ENCODE measurements at regions not wholly inside any gene's neighbourhood (a gene's known extent, or its start where the extent isn't known, plus 50 kb on each side); places are given as distances from the start of the nearest gene placed in this dataset.

- DNase-seq (ENCODE audit: low spot score) = no peak
Measured at GRCh38 chr11:113634940-113635575, 71.0 kb downstream of the TMPRSS5 start.

DNA sequence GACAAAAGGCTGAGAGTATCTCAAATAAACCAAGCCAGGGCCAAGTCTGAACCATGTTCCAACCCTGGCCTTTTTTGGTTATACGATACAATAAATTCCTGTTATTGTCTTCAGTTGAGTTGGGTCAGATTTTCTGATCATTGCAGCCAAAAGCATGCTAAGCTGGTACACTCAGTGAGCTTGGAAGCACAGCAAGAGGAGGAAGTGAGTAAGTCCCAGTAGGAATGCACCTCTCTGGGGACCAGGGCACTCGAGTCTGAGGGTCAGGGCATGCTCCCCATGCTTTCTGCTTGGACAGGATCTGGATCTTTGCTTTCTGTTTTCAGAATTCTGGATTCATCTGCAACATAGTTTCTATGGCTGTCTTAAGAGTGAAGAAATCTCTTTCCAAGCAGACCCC is 73.1 kb downstream of the TMPRSS5 start:
- DNase-seq (ENCODE audit: low spot score) = no peak

- DNase-seq (ENCODE audit: low spot score) = no peak
Measured at GRCh38 chr11:113629562-113629961, 76.5 kb downstream of the TMPRSS5 start.

- no peak for DNase-seq (ENCODE audit: low spot score)
Measured at GRCh38 chr11:113628912-113629311, 77.2 kb downstream of the TMPRSS5 start.

- no peak for DNase-seq (ENCODE audit: low spot score)
Measured at GRCh38 chr11:113627946-113628345, 78.2 kb downstream of the TMPRSS5 start.

DNA sequence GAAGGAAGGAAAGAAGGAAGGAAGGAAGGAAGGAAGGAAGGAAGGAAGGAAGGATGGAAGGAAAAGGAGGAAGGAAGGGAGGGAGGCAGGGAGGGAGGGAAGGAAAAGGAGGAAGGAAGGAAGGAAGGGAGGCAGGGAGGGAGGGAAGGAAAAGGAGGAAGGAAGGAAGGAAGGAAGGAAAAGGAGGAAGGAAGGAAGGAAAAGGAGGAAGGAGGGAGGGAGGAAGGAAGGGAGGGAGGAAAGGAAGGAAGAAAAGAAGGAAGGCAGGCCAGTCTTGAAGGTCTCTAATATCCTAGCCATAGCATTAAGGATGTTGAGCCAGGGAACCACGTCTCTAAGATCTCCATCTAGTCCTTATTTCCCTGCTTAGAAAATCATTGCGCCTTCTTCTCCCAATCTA is 78.8 kb downstream of the TMPRSS5 start:
- DNase-seq (ENCODE audit: low spot score) = no peak

DNA sequence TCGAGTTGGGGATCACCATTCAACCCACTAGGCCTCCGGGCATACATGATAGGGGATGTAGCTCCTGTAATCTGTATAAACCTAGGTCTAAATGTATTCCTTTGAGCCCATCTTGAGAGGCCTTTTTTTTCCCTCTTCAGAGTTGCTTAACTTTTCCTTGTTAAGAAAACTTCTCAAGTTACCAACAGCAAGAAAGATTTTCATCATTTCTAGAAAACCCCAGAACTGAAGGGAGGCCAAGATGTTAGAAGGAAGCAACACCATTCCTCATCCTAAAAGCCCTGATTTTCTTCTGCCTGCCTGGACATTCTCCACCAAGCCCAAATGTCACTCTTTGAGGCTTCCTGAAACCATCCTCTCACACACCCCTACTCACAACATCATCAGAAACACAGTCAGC is 79.4 kb downstream of the TMPRSS5 start:
- no peak for DNase-seq (ENCODE audit: low spot score)

- DNase-seq (ENCODE audit: low spot score) = no peak
Measured at GRCh38 chr11:113623114-113623513, 83.0 kb downstream of the TMPRSS5 start.

DNA sequence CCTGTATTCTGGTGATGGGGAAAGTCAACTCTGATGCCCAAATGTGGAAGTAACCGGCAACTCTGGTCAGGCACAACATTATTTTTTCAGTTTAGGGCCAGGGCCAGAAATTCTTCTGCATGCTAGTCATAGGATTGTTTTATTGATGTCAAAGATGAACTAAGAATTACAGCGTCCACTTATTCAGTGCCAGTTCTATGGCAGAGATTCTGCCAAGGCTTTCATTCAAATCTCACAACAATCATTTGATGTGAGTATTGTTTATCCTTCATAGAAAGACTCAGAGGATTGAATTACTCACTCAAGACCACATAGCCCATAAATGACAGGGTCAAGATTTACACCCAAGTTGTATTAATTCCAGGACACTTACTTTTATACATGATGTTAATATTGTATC is 87.7 kb downstream of the TMPRSS5 start:
- DNase-seq (ENCODE audit: low spot score) = no peak

DNA sequence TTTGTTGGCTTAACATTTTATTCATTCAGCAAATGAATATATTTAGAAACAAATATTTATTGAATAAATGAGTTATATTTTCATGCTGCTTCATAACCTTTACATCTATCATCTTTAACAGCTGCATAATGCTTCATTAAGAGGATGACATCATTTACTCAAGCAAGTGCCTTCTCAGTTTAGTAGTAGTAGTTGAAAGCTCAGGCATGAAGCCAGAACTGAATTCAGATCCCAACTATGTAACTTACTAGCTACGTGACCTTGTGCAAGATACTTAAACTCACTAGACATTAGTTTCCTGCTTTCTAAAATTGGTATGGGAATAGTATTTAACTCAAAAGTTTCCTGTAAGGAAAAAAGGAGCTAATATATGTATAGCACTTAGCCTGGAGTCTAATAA is 90.3 kb downstream of the TMPRSS5 start:
- DNase-seq (ENCODE audit: low spot score) = no peak

DNA sequence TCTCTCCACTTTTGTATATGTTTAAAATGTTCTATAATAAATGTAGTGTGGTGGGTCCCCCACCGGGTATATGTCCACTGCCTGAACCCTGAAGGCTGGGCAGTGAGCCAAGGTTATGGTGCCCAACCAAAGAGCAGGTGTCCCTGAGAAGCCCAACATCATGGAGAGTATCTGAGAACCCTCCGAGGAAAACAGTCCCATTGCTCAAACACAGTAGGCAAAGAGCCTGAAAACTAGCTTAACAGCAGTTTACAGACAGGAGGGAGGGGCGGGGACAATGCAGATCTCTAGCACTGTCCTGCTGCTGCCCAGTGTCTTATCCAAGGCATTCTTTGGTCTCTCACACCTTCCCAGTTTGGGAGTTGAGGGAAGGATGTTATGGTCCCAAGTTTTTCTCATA is 91.0 kb downstream of the TMPRSS5 start:
- no peak for DNase-seq (ENCODE audit: low spot score)

GRCh38 chr11:113614097-113614496 is 92.0 kb downstream of the TMPRSS5 start:
- DNase-seq (ENCODE audit: low spot score) = no peak

DNA sequence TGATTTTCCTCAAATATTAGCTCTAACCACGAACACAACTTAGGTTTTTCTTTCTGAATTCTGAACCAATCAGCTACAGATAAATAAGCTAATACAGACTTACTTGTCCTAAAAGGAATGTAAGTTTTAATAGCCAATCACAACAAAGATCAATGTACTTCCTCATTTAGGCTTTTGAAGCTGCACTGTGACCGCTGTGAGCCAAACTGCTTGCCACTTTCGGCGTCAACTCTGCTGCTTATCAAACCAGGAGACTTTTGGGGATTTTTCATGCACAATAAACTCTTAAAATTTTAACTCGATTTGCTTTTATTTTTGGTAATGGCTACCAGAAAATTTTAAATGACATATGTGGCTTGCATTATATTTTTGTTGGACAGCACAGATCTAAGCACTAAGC is 92.5 kb downstream of the TMPRSS5 start:
- no peak for DNase-seq (ENCODE audit: low spot score)

DNA sequence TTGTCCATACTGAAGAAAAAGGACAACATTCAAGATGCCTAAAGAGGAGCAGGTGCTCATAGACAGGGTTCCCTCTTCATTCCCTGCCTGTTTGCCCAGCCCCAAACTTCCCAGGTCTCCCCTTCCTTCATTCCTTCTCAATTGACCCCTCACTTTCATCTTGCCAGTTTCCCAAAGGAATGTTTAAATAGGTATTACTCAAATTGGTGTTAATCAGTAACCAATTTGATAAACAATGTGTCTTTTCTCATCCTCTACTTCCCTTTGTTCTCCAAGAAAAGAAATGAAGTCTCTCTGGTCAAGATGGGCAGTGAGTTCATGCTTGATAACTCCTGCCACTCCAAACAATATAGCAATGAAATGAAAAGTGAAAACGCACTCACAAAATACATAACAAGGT is 101.9 kb downstream of the TMPRSS5 start:
- DNase-seq (ENCODE audit: low spot score) = no peak

DNA sequence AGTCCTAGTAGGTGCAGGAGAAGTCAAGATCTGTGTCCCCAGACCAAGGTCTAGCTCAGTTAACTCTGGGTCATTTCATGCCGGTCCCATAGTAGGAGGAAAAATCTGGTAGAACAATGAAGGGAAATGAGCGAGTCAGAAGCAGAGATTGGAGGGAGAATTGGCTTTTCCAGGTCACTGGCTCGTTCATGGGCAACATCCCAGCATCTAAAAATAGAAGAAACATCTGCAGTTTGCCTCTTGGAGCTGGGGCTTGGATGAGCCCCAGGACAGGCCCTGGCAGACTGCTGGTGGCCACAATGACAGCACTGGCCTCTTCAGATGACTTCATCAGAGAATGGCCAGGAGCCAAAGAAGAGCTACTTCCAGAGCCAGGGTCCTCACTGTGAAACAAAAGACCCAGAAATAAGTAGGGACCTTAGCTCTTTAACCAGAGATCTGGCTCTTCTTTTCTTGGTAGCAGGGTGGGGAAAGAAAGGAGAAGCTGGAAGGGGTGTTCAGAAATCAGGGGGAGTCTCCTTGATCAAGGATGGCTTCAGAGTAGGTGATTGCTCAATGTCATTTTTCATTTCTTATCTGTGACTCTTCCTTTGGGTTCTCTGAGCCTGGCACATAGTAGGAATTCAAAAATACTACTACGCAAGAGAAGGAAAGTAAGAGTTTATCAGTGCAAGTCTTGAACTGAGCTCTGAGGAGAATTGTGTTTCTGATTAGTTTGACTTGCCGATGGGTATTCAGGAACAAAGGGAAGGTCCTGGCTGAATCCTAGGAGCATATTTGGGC is 102.6 kb downstream of the TMPRSS5 start:
- no peak for DNase-seq (ENCODE audit: low spot score)

- no peak for DNase-seq (ENCODE audit: low spot score)
Measured at GRCh38 chr11:113602483-113602882, 103.6 kb downstream of the TMPRSS5 start.

- DNase-seq (ENCODE audit: low spot score) = no peak
Measured at GRCh38 chr11:113596658-113597057, 109.5 kb downstream of the TMPRSS5 start.

GRCh38 chr11:113595810-113596594 is 110.1 kb downstream of the TMPRSS5 start:
- no peak for DNase-seq (ENCODE audit: low spot score)

- no peak for DNase-seq (ENCODE audit: low spot score)
Measured at GRCh38 chr11:113593698-113594308, 112.3 kb downstream of the TMPRSS5 start.

- DNase-seq (ENCODE audit: low spot score) = no peak
Measured at GRCh38 chr11:113591117-113591516, 115.0 kb downstream of the TMPRSS5 start.

GRCh38 chr11:113587308-113587739 is 112.1 kb upstream of the DRD2 start:
- no peak for DNase-seq (ENCODE audit: low spot score)

DNA sequence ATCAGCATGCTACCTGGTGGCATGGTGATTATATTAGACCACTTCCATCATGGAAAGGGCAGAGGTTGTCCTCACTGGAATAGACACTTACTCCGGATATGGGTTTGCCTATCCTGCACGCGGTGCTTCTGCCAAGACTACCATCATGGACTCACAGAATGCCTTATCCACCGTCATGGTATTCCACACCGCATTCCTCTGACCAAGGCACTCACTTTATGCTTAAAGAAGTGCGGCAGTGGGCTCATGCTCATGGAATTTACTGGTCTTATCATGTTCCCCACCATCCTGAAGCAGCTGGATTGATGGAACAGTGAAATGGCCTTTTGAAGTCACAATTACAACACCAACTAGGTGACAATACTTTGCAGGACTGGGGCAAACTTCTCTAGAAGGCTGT is 109.2 kb upstream of the DRD2 start:
- no peak for DNase-seq (ENCODE audit: low spot score)

GRCh38 chr11:113581713-113582112 is 106.5 kb upstream of the DRD2 start:
- no peak for DNase-seq (ENCODE audit: low spot score)
